Activated T-cell treated with anti-CD3 and anti-CD28 coated beads for 48 hours (primary cell): ENCODE measurements at regions not wholly inside any gene's neighbourhood (a gene's known extent, or its start where the extent isn't known, plus 50 kb on each side); places are given as distances from the start of the nearest gene placed in this dataset.
"Not testable (repeated sequence)": the region's sequence is repeated elsewhere in the genome, so short reads cannot be mapped to it uniquely, and the experiment has no call there.

Experiments used
- DNase-seq: peaks from one replicate; pipeline ENCODE4 v3.0.0-alpha.2; 2020; ENCODE audit warnings: low read depth

- DNase-seq: no peak
Observed at GRCh38 chr10:28859791-28860190, 182.5 kb downstream of the BAMBI start.

GRCh38 chr10:28862219-28862618 lies 184.9 kb downstream of the BAMBI start:
- DNase-seq: no peak

GRCh38 chr10:28869606-28870201 lies 192.4 kb downstream of the BAMBI start:
- no peak for DNase-seq

GRCh38 chr10:28871665-28872064 lies 194.3 kb downstream of the BAMBI start:
- no peak for DNase-seq

GRCh38 chr10:28872587-28873165 lies 195.4 kb downstream of the BAMBI start:
- no peak for DNase-seq

- no peak for DNase-seq
Observed at GRCh38 chr10:28873540-28873939, 196.2 kb downstream of the BAMBI start.

GRCh38 chr10:28874210-28874609 lies 196.9 kb downstream of the BAMBI start:
- DNase-seq: no peak

- DNase-seq: no peak
Observed at GRCh38 chr10:28875549-28876081, 198.3 kb downstream of the BAMBI start.

GRCh38 chr10:28878236-28878970 lies 201.1 kb downstream of the BAMBI start:
- no peak for DNase-seq

- DNase-seq: no peak
Observed at GRCh38 chr10:28879246-28879645, 201.9 kb downstream of the BAMBI start.

- no peak for DNase-seq
Observed at GRCh38 chr10:28879875-28880682, 202.8 kb downstream of the BAMBI start.

- no peak for DNase-seq
Observed at GRCh38 chr10:28880683-28880950, 203.3 kb downstream of the BAMBI start.

- DNase-seq: no peak
Observed at GRCh38 chr10:28881171-28881882, 204.0 kb downstream of the BAMBI start.

GRCh38 chr10:28883741-28884423 lies 206.6 kb downstream of the BAMBI start:
- DNase-seq: no peak

- no peak for DNase-seq
Observed at GRCh38 chr10:28890121-28890950, 213.0 kb downstream of the BAMBI start.

GRCh38 chr10:28891058-28891713 lies 213.9 kb downstream of the BAMBI start:
- no peak for DNase-seq

- no peak for DNase-seq
Observed at GRCh38 chr10:28892818-28893547, 215.7 kb downstream of the BAMBI start.

- no peak for DNase-seq
Observed at GRCh38 chr10:28894146-28894545, 216.8 kb downstream of the BAMBI start.

GRCh38 chr10:28895671-28896070 lies 218.3 kb downstream of the BAMBI start:
- not testable (repeated sequence) for DNase-seq
